Neural cell (in vitro differentiated cells): ENCODE measurements at regions not wholly inside any gene's neighbourhood (a gene's known extent, or its start where the extent isn't known, plus 50 kb on each side); places are given as distances from the start of the nearest gene placed in this dataset.

ENCODE experiments used
- EZH2 ChIP-seq: fragments of 200-600, 300-800 bp; shearing (Covaris generic), sonication (generic); IDR thresholded peaks from 2 replicates; pipeline ENCODE4 v1.6.1; 2014; ENCODE audit warnings: antibody characterized with exemption, low read length, borderline replicate concordance, mild to moderate bottlenecking; ENCODE audit not compliant: insufficient read depth, poor library complexity, severe bottlenecking
- MXI1 ChIP-seq: fragments of 450-650 bp; conservative IDR thresholded peaks from 2 replicates; pipeline ENCODE4 v1.6.1; 2014; ENCODE audit warnings: antibody characterized with exemption, mild to moderate bottlenecking; ENCODE audit not compliant: poor library complexity, severe bottlenecking
- POLR2AphosphoS5 ChIP-seq: IDR thresholded peaks from 2 replicates; pipeline ENCODE4 v1.6.1; 2012
- RAD21 ChIP-seq: fragments of 450-650 bp; conservative IDR thresholded peaks from 2 replicates; pipeline ENCODE4 v1.6.1; 2014; ENCODE audit warnings: antibody characterized with exemption, mild to moderate bottlenecking, moderate library complexity
- SMC3 ChIP-seq: fragments of 450-650 bp; conservative IDR thresholded peaks from 2 replicates; pipeline ENCODE4 v1.6.1; 2014; ENCODE audit warnings: antibody characterized with exemption, mild to moderate bottlenecking, moderate library complexity; ENCODE audit not compliant: poor library complexity
- TF ChIP-seq, protein P1 (sequence below): fragments of 450-650 bp; IDR thresholded peaks from 2 replicates; pipeline ENCODE4 v1.5.1; 2014; ENCODE audit warnings: antibody characterized with exemption, mild to moderate bottlenecking, moderate library complexity; ENCODE audit not compliant: poor library complexity, severe bottlenecking
- TF ChIP-seq, protein P2 (sequence below): IDR thresholded peaks from 2 replicates; pipeline ENCODE4 v1.6.1; 2012; ENCODE audit warnings: borderline replicate concordance

DNA sequence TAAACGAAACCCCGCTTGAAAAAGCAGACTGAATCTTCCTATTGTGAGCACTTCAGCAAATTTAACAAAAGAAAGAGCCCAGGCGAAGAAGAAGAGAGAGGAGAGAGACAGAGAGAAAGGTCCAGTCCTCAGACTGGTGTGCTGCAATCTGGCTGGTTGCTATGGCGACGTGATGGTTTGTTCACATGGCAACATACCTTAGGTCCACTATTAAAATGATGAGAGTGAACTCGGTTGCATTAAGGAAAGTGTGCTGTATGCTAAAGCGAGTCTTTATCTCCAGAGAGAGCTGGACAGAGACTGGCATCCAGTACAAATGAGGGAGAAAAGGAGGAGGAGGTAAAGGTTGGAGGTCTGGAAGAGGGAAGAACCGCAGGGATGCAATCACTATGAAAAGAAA is 271.8 kb upstream of the ZFHX3 start:
- TF ChIP-seq, protein P1, sequence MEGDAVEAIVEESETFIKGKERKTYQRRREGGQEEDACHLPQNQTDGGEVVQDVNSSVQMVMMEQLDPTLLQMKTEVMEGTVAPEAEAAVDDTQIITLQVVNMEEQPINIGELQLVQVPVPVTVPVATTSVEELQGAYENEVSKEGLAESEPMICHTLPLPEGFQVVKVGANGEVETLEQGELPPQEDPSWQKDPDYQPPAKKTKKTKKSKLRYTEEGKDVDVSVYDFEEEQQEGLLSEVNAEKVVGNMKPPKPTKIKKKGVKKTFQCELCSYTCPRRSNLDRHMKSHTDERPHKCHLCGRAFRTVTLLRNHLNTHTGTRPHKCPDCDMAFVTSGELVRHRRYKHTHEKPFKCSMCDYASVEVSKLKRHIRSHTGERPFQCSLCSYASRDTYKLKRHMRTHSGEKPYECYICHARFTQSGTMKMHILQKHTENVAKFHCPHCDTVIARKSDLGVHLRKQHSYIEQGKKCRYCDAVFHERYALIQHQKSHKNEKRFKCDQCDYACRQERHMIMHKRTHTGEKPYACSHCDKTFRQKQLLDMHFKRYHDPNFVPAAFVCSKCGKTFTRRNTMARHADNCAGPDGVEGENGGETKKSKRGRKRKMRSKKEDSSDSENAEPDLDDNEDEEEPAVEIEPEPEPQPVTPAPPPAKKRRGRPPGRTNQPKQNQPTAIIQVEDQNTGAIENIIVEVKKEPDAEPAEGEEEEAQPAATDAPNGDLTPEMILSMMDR = no peak
- TF ChIP-seq RAD21 (no peak), SMC3 (peak; percentile 20), POLR2AphosphoS5 (peak; percentile 54), EZH2 (no peak), MXI1 (peak; percentile 55)
- TF ChIP-seq, protein P2, sequence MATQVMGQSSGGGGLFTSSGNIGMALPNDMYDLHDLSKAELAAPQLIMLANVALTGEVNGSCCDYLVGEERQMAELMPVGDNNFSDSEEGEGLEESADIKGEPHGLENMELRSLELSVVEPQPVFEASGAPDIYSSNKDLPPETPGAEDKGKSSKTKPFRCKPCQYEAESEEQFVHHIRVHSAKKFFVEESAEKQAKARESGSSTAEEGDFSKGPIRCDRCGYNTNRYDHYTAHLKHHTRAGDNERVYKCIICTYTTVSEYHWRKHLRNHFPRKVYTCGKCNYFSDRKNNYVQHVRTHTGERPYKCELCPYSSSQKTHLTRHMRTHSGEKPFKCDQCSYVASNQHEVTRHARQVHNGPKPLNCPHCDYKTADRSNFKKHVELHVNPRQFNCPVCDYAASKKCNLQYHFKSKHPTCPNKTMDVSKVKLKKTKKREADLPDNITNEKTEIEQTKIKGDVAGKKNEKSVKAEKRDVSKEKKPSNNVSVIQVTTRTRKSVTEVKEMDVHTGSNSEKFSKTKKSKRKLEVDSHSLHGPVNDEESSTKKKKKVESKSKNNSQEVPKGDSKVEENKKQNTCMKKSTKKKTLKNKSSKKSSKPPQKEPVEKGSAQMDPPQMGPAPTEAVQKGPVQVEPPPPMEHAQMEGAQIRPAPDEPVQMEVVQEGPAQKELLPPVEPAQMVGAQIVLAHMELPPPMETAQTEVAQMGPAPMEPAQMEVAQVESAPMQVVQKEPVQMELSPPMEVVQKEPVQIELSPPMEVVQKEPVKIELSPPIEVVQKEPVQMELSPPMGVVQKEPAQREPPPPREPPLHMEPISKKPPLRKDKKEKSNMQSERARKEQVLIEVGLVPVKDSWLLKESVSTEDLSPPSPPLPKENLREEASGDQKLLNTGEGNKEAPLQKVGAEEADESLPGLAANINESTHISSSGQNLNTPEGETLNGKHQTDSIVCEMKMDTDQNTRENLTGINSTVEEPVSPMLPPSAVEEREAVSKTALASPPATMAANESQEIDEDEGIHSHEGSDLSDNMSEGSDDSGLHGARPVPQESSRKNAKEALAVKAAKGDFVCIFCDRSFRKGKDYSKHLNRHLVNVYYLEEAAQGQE = peak; percentile 70
